Fibroblast of skin of right quadriceps (primary cell): ENCODE measurements at regions not wholly inside any gene's neighbourhood (a gene's known extent, or its start where the extent isn't known, plus 50 kb on each side); places are given as distances from the start of the nearest gene placed in this dataset.
"Not testable (repeated sequence)": the region's sequence is repeated elsewhere in the genome, so short reads cannot be mapped to it uniquely, and the experiment has no call there.

Experiments used
- DNase-seq: peaks from one replicate; pipeline ENCODE4 v3.0.0-alpha.2; 2013

GRCh38 chr16:58878641-58879040 lies 144.5 kb upstream of the GOT2 start:
- not testable (repeated sequence) for DNase-seq

DNA sequence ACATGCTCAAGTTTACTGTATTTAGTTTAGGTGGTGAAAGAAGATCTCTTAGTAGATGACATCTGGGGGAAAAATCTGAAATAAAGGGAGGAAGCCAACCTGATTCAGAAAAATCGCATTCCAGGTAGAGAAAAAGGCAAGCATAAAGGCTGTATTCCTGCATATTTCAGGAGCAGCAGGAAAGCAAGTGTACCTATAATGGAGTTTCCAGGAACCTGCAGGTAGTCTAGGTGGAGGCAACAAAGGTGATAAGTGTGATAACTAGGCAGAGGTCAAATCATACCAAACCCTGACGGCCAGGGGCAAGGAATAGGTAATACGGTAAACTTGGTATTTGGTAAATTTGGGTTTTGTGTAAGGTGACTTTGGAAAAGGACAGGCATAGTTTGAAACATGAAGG lies 132.8 kb upstream of the GOT2 start:
- DNase-seq = no peak

DNA sequence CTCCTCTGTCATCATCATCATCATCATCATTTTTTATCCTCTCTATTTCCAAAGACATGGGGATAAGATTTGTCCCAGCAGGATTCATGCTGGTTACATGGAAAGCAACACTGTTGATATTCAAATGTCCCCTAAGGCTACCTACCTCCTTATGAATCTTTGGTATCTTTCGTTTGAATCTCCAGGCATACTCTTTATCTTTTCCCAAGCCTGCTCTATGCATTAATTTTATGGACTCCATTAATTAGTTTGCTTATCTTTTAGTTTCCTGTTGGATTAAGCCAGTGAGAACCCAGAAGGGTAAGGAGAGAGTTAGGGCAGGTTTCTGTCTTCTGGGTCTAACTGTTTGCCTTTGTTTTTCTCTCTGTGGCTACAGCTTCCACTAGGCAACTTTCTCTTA lies 129.6 kb upstream of the GOT2 start:
- no peak for DNase-seq

DNA sequence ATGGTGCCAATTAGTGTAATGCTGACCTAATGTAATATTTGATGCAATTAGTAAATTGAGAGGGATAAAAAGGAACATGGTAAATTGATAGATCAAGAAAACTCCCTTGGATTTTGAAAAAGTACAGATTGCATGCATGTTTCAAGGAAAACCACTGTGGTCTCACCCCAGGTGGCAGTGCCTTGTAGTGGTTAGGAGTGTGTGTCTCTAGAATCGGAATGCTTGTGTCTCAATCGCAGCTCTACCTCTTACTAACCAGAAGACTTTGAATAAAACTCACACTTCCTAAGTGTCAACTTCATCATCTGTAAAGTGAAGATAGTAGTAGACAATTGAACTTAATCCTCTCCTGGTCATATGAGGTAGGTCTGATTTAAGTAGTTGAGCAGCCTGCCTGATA lies 128.9 kb upstream of the GOT2 start:
- DNase-seq = no peak

DNA sequence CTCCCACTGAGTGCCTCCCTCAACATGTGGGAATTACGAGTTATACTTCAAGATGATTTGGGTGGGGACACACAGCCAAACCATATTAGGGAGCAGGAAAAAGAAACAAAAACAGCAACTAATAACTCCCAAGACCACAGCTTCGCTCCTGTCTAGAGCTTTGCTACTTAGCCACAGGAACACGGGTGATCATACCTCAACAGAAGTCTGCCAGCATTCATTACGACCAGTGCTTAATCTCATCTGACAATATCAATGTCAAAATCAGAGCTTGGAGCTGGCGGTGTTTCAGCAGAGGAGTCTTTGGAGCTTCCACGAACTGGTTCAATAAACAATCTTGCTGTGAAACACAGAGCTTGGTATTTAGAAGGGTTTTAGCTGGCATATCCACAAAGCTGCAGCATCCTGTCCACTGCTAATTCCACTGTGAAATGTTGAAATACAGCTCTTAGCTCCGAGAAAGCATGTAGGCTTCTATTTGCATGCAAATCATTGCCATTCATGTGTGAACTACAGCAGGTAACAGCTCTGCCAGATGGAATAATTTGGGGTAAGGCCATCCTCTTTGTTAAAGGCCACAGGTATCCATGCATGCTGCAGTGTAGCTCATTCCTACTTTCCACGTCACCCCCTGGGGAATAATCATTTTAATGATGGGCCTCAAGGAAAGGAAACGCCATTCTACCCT lies 128.4 kb upstream of the GOT2 start:
- DNase-seq = no peak

GRCh38 chr16:58859958-58860669 lies 126.0 kb upstream of the GOT2 start:
- no peak for DNase-seq

DNA sequence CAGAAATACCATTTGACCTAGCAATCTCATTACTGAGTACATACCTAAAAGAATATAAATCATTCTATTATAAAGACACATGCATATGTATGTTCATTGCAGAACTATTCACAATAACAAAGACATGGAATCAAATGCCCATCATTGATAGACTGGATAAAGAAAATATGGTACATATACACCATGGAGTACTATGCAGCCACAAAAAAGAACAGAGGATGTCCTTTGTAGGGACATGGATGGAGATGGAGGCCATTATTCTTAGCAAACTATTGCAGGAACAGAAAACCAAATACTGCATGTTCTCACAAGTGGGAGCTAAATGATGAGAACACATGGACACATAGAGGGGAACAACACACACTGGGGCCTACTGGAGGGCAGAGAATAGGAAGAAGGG lies 124.5 kb upstream of the GOT2 start:
- DNase-seq = not testable (repeated sequence)

- DNase-seq = no peak
Measured at GRCh38 chr16:58855291-58855863, 121.3 kb upstream of the GOT2 start.

- DNase-seq = no peak
Measured at GRCh38 chr16:58853854-58854791, 120.0 kb upstream of the GOT2 start.

DNA sequence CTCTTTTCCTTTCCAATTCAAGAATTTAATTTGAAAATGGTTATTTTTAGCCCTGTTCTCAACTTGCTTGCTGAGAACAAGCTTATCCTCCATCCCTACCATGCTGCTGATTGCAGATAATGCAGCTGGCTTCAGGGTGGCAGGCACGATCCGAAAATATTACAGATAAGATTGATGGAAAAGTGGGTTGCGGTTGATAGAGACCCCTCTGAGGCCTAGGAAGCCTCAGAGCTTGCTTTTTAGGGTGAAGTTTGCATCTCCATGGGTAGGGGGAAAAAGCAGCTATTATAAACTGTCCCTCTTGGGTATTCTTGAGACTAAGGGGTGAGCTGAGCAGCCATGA lies 116.5 kb upstream of the GOT2 start:
- DNase-seq = no peak

GRCh38 chr16:58850019-58850677 lies 116.0 kb upstream of the GOT2 start:
- no peak for DNase-seq

DNA sequence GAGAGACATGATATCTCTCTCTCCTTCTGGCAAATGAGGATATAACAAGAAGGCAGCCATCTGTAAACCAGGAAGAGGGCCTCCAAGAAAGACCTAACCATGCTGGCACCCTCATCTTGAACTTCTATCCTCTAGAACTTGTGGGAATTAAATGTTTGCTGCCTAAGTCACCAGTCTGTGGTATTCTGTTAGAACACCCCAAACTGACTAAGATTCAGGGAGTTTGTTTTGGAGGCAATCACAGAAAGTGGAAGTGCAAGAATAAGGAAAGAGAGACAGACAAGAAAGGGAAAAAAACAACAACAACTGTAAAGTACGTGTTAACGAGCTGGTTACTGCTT lies 114.5 kb upstream of the GOT2 start:
- DNase-seq = no peak

GRCh38 chr16:58847902-58848661 lies 114.0 kb upstream of the GOT2 start:
- no peak for DNase-seq

- DNase-seq = not testable (repeated sequence)
Measured at GRCh38 chr16:58846226-58846625, 112.1 kb upstream of the GOT2 start.

- peak; percentile 44 for DNase-seq
Measured at GRCh38 chr16:58843675-58844074, 109.6 kb upstream of the GOT2 start.

DNA sequence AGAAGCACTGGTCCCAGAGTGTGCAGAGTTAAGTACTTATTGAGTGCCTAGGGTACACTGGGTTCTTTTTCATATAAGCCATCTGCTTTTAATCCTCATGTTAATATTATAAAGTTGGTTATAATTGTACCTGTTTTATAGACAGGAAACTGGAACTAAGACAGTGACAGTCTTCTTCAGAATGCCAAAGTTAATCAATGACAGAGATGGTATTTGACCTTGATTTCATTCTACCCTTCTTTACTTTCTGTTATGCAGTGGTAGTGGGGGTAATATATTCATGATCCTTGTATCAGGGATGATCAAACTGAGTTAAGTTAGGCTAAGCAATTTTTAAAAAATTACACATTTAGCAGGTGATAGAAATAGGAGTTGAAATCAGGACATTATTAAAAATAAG lies 108.6 kb upstream of the GOT2 start:
- no peak for DNase-seq

GRCh38 chr16:58842156-58842555 lies 108.0 kb upstream of the GOT2 start:
- no peak for DNase-seq

- no peak for DNase-seq
Measured at GRCh38 chr16:58837950-58838349, 103.8 kb upstream of the GOT2 start.

GRCh38 chr16:58836427-58836826 lies 102.3 kb upstream of the GOT2 start:
- no peak for DNase-seq

DNA sequence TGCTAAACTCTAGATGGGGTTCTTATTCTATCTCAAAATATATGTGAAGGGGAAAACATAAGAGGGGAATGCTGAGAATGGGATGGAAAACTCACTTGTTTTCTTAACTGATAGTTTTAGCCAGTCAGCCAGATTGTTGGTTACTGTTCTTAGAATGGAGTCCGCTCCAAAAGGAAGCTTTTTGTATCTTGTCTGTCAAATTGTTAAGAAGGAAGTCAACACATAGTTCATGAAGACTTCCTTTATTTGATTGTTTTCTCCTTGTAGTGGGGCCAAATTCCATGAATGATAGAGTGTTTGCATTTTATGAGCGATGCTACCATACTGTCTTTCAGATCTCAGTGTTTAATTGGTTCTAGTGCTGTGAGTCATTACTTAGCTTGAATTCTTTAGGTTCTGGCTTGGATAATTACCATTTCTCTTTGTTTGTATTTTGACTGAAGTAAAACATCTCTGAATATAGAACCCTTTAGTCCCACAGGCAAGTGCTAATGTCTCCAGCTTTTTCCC lies 98.3 kb upstream of the GOT2 start:
- DNase-seq = no peak

DNA sequence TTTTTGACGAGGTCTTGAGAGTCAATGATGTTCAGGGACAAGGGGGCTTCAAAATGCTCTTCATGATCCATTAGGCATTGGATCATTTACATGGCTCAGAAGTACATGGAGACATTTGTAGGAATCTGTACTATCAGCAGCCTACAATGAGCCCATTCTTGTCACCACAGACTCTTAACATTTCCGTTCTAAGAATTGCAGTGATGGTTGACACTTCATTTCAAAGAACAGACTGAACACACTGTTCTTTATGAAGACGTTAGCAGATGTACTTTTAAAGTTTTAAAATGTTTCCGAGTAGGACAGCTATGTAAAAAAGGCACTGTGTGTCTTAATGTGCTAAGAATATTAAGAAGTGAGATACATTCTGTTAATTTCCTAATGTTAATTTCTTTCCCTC lies 97.3 kb upstream of the GOT2 start:
- no peak for DNase-seq
